ENCODE measurements at regions not wholly inside any gene's neighbourhood (a gene's known extent, or its start where the extent isn't known, plus 50 kb on each side); places are given as distances from the start of the nearest gene placed in this dataset.

DNA sequence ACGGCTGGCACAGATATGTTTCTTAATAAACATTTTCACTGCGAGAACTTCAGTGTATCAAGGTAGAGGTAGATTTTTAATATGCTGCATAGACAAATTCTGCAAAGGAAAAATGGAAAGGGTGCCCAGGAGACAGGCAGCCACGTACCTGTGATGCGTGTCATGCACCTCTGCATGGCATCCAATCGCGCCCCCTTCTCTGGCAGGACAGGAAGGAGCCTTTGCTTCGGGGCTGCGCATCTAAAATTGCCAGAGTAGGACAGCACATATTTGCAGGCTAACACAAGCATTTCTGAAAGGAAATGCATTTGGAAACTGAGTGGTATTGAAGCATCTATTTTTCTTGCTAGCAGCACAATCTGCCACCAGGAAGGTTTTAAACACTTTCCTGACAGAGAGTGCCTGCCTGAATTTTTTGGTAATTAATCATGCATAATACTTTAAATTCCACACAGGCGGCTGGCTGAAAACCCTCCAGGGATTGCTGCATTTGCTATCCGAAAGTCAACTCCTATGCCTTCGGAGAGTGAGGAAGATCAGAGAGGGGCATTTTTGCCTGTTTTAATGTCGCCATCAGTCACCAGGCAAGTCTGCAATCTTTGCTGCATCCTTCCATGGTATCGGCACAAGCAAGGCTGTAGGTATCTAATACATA is 165.1 kb upstream of the ATP10A start:
- TF ChIP-seq, protein P1, sequence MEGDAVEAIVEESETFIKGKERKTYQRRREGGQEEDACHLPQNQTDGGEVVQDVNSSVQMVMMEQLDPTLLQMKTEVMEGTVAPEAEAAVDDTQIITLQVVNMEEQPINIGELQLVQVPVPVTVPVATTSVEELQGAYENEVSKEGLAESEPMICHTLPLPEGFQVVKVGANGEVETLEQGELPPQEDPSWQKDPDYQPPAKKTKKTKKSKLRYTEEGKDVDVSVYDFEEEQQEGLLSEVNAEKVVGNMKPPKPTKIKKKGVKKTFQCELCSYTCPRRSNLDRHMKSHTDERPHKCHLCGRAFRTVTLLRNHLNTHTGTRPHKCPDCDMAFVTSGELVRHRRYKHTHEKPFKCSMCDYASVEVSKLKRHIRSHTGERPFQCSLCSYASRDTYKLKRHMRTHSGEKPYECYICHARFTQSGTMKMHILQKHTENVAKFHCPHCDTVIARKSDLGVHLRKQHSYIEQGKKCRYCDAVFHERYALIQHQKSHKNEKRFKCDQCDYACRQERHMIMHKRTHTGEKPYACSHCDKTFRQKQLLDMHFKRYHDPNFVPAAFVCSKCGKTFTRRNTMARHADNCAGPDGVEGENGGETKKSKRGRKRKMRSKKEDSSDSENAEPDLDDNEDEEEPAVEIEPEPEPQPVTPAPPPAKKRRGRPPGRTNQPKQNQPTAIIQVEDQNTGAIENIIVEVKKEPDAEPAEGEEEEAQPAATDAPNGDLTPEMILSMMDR (IDR thresholded peaks at IDR 0.05), result no peak
- no peak for TF ChIP-seq POLR2A (IDR thresholded peaks at IDR 0.05)

All from vagina (tissue), 2 donors.